Islet precursor cell (in vitro differentiated cells): ENCODE measurements at regions not wholly inside any gene's neighbourhood (a gene's known extent, or its start where the extent isn't known, plus 50 kb on each side); places are given as distances from the start of the nearest gene placed in this dataset.
"Not testable (repeated sequence)": the region's sequence is repeated elsewhere in the genome, so short reads cannot be mapped to it uniquely, and the experiment has no call there.

ENCODE experiments used
- DNase-seq: peaks from one replicate; pipeline ENCODE4 v3.0.0-alpha.2; 2018

DNA sequence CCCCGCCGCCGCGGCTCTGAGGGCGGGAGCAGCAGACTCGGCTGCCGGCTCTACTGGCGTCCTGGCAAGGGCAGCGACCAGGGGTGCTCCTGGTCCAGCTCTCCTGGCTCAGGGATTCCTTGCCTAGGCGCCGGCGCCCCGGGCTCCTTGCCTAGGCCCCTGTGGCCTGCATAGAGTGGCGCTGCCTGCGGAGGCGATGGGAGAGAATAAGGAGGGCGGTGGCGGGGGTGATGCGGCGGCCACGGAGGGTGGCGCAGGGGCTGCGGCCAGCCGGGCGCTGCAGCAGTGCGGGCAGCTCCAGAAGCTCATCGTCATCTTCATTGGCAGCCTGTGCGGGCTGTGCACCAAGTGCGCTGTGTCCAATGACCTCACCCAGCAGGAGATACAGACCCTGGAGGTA lies 136.6 kb upstream of the TP53TG3D start:
- DNase-seq, result not testable (repeated sequence)

DNA sequence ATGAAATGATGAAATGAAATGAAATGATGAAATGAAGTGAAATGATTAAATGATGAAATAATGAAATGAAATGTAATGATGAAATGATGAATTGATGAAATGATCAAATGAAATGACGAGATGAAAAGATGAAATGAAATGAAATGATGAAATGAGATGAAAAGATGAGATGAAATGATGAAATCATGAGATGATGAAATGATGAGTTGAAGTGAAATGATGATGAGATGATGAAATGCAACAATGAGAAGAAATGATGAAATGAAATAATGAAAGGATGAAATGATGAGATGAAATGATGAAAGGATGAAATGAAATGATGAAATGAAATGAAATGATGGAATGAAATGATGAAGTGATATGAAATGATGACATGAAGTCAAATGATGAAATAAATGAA lies 132.7 kb upstream of the TP53TG3D start:
- not testable (repeated sequence) for DNase-seq

DNA sequence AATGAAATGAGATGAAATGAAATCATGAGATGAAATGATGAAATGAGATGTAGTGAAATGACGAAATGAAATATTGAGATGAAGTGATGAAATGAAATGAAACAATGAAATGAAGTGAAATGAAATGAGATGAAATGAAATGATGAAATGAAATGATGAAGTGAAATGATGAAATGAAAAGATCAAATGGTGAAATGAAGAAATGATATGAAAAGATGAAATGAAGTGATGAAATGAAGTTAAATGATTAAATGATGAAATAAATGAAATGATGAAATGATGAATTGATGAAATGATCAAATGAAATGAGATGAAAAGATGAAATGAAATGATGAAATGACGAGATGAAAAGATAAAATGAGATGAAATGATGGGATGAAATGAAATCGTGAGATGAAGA lies 132.3 kb upstream of the TP53TG3D start:
- not testable (repeated sequence) for DNase-seq

DNA sequence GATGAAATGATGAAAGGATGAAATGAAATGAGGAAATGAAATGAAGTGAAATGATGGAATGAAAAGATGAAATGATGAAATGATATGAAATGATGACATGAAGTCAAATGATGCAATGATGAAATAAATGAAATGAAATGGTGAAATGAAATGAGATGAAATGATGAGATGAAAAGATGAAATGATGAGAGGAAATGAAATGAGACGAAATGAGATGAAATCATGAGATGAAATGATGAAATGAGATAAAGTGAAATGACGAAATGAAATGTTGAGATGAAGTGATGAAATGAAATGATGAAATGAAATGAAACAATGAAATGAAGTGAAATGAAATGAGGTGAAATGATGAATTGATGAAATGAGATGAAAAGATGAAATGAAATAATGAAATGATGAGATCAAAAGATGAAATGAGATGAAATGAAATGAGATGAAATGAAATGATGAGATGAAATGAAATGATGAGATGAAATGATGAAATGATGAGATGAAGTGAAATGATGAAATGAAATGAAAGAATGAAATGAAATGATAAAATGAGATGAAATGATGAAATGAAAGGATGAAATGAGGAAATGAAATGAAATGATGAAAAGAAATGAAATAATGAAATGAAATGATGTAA lies 131.7 kb upstream of the TP53TG3D start:
- not testable (repeated sequence) for DNase-seq

DNA sequence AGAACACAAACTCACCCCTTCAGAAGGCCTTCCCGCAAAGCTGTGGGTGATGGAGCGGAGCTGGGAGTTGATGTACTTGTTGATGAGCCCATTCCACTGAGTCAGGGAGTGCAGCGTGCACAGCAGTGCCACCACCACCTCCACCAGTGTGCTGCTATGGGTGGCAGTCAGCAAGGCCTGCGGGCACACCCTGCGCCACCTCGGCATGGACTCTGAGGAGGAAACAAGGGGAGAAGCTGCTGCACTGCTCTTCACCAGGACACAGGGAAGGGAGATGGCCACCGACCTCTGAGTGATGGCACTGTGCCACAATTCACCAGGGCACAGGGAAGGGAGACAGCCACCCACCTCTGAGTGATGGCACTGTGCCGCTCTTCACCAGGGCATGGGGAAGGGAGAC lies 100.7 kb upstream of the TP53TG3D start:
- DNase-seq, result not testable (repeated sequence)

DNA sequence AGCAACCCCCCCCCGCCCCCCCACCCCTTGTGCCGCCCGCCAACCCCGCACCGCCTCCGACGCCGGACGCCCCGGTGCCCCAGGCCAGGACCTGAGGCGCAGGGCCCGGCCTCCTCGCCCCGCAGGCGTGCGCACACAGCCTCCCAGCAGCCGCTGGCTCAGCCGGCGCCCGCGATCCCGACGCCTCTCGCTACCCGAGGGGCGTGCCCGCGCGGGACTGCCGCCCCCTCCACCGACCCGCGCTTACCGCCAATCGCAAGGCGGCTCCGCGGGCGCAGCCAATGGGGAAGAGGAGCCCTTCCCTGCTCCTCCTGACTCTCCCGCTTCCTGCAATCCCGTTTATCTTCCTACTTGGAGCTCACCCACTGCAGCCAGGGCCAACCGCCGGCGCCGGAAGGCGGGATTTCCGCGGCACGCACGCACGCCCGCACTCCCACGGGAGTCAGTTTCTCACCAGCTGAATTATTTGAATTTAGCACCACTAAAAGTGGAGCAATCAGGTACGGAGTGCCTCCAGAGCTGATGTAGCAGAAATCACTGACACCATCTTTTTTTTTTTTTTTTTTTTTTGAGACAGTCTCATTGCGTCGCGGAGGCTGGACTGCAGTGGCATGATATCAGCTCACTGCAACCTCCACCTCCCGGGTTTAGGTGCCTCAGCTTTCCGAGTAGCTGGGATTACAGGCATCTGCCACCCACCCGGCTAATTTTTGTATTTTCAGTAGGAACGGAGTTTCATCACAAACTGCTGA lies 65.0 kb upstream of the TP53TG3D start:
- not testable (repeated sequence) for DNase-seq

DNA sequence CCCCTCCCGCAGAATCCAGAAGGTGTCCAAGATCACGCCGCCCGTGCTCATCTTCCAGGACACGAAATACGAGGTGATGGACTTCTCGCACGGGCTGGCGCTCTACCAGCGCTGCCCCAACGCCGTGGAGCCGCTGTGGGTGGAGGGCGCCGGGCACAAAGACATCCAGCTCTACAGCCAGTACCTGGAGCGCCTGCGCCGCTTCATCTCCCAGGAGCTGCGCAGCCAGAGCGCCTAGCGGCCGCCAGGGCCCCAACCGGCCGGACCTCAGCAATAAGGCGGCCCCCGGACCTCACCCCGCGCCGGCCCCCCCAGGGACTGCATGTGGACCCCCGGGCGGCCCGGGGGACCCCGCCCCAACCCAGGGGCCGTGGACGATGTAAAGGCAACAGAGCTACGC lies 50.5 kb upstream of the TP53TG3D start:
- not testable (repeated sequence) for DNase-seq
